ENCODE measurements at regions not wholly inside any gene's neighbourhood (a gene's known extent, or its start where the extent isn't known, plus 50 kb on each side); places are given as distances from the start of the nearest gene placed in this dataset.

GRCh38 chr4:123017636-123018395, 95.4 kb upstream of the NUDT6 start:
- ATAC-seq (ENCODE audit: insufficient read depth, low FRiP score): no peak

GRCh38 chr4:123018396-123018775, 96.0 kb upstream of the NUDT6 start:
- H3K27ac ChIP-seq (ENCODE audit: low read depth in 1 of 2, low read length in 1 of 2): no peak overlapping the region
- peaks cover 0 to 7% (median 0%) of the 10 kb centered on the region in 5 donors for H3K4me1 ChIP-seq (ENCODE audit: control insufficient read depth in 5 of 5, insufficient read depth in 5 of 5, low read length in 5 of 5)
- no peak overlapping the region for H3K4me3 ChIP-seq
- no peaks in the 10 kb centered on the region for H3K27me3 ChIP-seq (ENCODE audit: control insufficient read depth in 3 of 3, insufficient read depth in 3 of 3, low read length in 2 of 3)
- no peak overlapping the region for H3K9ac ChIP-seq (ENCODE audit: insufficient read depth in 1 of 2, low read length in 2 of 2)
- H3K9me3 ChIP-seq (ENCODE audit: control insufficient read depth in 4 of 4, insufficient read depth in 3 of 4, low read length in 3 of 4): no peaks in the 10 kb centered on the region
- ATAC-seq (ENCODE audit: insufficient read depth, low FRiP score): no peak
- 60 to 80% methylated on average over 3 of the region's 3 CpGs for WGBS, 2 donors
- DNase-seq: no peak
- no peaks in the 10 kb centered on the region for H3K36me3 ChIP-seq (ENCODE audit: control insufficient read depth in 4 of 4, insufficient read depth in 4 of 4, low read length in 4 of 4)
- TF ChIP-seq, protein P1, sequence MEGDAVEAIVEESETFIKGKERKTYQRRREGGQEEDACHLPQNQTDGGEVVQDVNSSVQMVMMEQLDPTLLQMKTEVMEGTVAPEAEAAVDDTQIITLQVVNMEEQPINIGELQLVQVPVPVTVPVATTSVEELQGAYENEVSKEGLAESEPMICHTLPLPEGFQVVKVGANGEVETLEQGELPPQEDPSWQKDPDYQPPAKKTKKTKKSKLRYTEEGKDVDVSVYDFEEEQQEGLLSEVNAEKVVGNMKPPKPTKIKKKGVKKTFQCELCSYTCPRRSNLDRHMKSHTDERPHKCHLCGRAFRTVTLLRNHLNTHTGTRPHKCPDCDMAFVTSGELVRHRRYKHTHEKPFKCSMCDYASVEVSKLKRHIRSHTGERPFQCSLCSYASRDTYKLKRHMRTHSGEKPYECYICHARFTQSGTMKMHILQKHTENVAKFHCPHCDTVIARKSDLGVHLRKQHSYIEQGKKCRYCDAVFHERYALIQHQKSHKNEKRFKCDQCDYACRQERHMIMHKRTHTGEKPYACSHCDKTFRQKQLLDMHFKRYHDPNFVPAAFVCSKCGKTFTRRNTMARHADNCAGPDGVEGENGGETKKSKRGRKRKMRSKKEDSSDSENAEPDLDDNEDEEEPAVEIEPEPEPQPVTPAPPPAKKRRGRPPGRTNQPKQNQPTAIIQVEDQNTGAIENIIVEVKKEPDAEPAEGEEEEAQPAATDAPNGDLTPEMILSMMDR (IDR thresholded peaks at IDR 0.05; ENCODE audit: control extremely low read depth, extremely low read depth): no peak

More at GRCh38 chr4:123017636-123018395, 95.4 kb upstream of the NUDT6 start:
- Histone ChIP-seq H3K9ac (ENCODE audit: insufficient read depth in 1 of 2, low read length in 2 of 2) (no peak overlapping the region), H3K36me3 (ENCODE audit: control insufficient read depth in 4 of 4, insufficient read depth in 4 of 4, low read length in 4 of 4) (no peaks in the 10 kb centered on the region), H3K4me1 (ENCODE audit: control insufficient read depth in 5 of 5, insufficient read depth in 5 of 5, low read length in 5 of 5) (peaks cover 0 to 7% (median 0%) of the 10 kb centered on the region in 5 donors), H3K27ac (ENCODE audit: low read depth in 1 of 2, low read length in 1 of 2) (no peak overlapping the region), H3K4me3 (no peak overlapping the region), H3K9me3 (ENCODE audit: control insufficient read depth in 4 of 4, insufficient read depth in 3 of 4, low read length in 3 of 4) (no peaks in the 10 kb centered on the region), H3K27me3 (ENCODE audit: control insufficient read depth in 3 of 3, insufficient read depth in 3 of 3, low read length in 2 of 3) (no peaks in the 10 kb centered on the region)
- TF ChIP-seq, protein P1 (IDR thresholded peaks at IDR 0.05; ENCODE audit: control extremely low read depth, extremely low read depth): no peak
- WGBS, 2 donors: 81 to 85% methylated on average over 3 of the region's 3 CpGs
- peak in 2 of 3 donors; percentile 34 to 46 for DNase-seq

GRCh38 chr4:123020285-123020684, 97.9 kb upstream of the NUDT6 start:
- ATAC-seq (ENCODE audit: insufficient read depth, low FRiP score) (no peak), DNase-seq (no peak)
- no peaks in the 10 kb centered on the region for H3K36me3 ChIP-seq (ENCODE audit: control insufficient read depth in 4 of 4, insufficient read depth in 4 of 4, low read length in 4 of 4)
- 98 to 99% methylated on average over 11 of the region's 11 CpGs for WGBS, 2 donors
- H3K27me3 ChIP-seq (ENCODE audit: control insufficient read depth in 3 of 3, insufficient read depth in 3 of 3, low read length in 2 of 3): no peaks in the 10 kb centered on the region
- TF ChIP-seq, protein P1 (IDR thresholded peaks at IDR 0.05; ENCODE audit: control extremely low read depth, extremely low read depth): no peak
- H3K4me1 ChIP-seq (ENCODE audit: control insufficient read depth in 5 of 5, insufficient read depth in 5 of 5, low read length in 5 of 5): peaks cover 0 to 7% (median 0%) of the 10 kb centered on the region in 5 donors
- H3K4me3 ChIP-seq: no peak overlapping the region
- H3K9me3 ChIP-seq (ENCODE audit: control insufficient read depth in 4 of 4, insufficient read depth in 3 of 4, low read length in 3 of 4): no peaks in the 10 kb centered on the region
- H3K27ac ChIP-seq (ENCODE audit: low read depth in 1 of 2, low read length in 1 of 2): no peak overlapping the region
- H3K9ac ChIP-seq (ENCODE audit: insufficient read depth in 1 of 2, low read length in 2 of 2): no peak overlapping the region
